H7 (cell line): ENCODE measurements at regions not wholly inside any gene's neighbourhood (a gene's known extent, or its start where the extent isn't known, plus 50 kb on each side); places are given as distances from the start of the nearest gene placed in this dataset.

Experiments
- DNase-seq: peaks from one replicate; pipeline ENCODE4 v3.0.0; 2012
- H3K27me3 ChIP-seq: 2 replicates; pipeline ENCODE4 v1.6.0; 2011; ENCODE audit warnings: mild to moderate bottlenecking, low read length; ENCODE audit not compliant: control insufficient read depth, insufficient read depth
- H3K36me3 ChIP-seq: replicated peaks from 2 replicates; pipeline ENCODE4 v1.5.1; 2011; ENCODE audit warnings: low read length; ENCODE audit not compliant: control insufficient read depth, insufficient read depth
- H3K4me3 ChIP-seq: 2 replicates; pipeline ENCODE4 v1.5.1; 2011; ENCODE audit warnings: low read depth, mild to moderate bottlenecking, control low read depth, low read length, moderate library complexity; ENCODE audit not compliant: insufficient read depth

DNA sequence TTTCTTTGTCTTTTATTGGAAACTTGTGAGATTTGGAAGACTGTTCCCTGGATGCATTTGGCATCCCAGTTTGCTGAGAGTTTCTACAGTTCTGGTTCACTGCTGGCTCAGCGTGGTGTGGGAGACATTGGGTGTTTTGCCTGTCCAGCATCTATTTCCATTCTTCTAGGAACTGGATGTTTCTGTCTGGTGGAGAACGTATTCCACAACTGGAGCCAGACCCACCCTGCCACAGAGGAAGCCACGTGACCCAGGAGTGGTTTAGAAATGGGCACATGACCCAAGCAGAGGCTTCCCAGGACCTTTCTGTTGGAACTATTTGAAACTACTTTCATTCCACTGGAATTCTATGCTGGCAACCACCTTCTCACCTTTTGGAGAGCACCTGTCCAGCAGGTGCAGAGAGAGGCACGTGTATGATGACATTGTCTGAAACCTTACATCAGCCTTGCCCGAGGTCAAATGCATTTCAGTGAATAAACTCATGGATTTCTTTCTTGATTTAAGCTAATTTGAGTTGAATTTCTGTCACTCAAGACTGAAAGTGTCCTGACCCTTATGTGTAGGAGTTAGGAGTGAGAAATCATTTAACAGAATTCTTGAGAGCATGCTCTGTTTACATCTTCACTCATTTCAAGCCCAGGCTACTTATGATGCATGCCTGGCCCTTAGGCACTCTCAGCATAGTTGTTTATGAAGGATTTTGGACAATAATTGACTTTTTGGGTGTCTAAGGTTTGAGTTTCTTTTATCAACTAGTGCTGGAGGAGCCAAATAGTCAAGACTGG is 121.8 kb downstream of the AKAP11 start:
- H3K36me3 ChIP-seq: no peaks in the 10 kb centered on the region
- DNase-seq: no peak
- no peak overlapping the region for H3K4me3 ChIP-seq
- no peaks in the 10 kb centered on the region; the same call in 1 of the 2 replicates for H3K27me3 ChIP-seq

DNA sequence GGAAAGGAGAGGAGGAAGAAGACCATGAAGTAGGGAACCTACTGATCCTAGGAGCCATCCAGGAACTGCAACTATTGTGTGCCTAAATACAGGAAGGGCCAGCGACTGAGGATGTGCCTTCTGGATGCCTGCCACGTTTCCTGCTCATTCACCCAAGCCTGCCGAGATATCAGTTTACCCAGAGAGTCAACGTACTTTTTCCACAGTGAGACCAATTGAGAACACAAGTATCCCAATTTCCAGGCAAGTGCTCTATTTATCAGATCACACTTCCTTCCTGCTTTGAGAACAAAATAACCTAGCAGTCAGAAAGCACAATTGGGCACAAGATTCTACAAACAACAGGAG is 122.4 kb downstream of the AKAP11 start:
- no peaks in the 10 kb centered on the region; the same call in 1 of the 2 replicates for H3K27me3 ChIP-seq
- H3K4me3 ChIP-seq: no peak overlapping the region
- H3K36me3 ChIP-seq: no peaks in the 10 kb centered on the region
- DNase-seq: no peak

- Histone ChIP-seq H3K27me3 (no peaks in the 10 kb centered on the region; the same call in 1 of the 2 replicates), H3K36me3 (no peaks in the 10 kb centered on the region), H3K4me3 (no peak overlapping the region)
- DNase-seq: no peak
These were observed 122.7 kb downstream of the AKAP11 start for GRCh38 chr13:42394711-42395085.

- no peaks in the 10 kb centered on the region for H3K36me3 ChIP-seq
- no peak for DNase-seq
- H3K27me3 ChIP-seq: no peaks in the 10 kb centered on the region; the same call in 1 of the 2 replicates
- no peak overlapping the region for H3K4me3 ChIP-seq
These were observed 123.3 kb downstream of the AKAP11 start for GRCh38 chr13:42395086-42395821.

GRCh38 chr13:42396501-42396900 is 124.5 kb downstream of the AKAP11 start:
- H3K36me3 ChIP-seq: no peaks in the 10 kb centered on the region
- H3K4me3 ChIP-seq: no peak overlapping the region
- H3K27me3 ChIP-seq: no peaks in the 10 kb centered on the region; the same call in 1 of the 2 replicates
- no peak for DNase-seq

DNA sequence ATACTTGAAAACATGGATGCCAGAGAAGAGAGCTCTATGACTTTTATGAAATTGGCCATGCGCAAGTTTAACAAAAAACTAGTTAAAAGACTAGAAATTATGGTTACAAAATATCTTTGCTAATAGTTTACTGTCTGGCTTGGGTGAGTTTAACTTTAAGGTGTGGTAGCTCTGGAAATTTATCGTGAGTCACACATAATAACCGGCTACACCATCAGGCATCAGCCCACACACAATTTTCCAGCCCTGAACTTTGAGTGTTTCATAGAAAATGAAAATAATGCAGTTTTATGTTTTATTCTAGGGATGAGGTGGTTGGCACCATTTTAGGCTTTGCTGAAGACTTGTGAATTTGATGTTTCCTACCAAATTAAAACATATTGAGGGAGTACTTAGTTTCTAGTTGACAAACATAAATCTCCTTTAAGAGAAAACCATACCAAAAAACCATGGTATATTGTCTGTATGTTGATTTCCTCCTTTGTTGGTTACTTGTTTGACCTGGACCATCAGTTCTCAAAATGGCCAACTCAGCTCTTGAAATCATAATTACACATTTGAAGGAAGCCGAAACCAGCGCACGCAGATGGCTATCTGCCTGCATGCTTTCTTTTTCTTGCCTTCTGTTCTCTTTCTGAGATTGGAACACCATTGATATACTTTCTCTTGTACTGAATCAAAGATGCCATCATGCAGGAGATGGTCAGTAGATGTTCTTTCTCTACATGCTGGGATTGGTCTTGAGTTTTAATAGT is 125.1 kb downstream of the AKAP11 start:
- no peak for DNase-seq
- Histone ChIP-seq H3K36me3 (no peaks in the 10 kb centered on the region), H3K4me3 (no peak overlapping the region), H3K27me3 (no peaks in the 10 kb centered on the region; the same call in 1 of the 2 replicates)

DNA sequence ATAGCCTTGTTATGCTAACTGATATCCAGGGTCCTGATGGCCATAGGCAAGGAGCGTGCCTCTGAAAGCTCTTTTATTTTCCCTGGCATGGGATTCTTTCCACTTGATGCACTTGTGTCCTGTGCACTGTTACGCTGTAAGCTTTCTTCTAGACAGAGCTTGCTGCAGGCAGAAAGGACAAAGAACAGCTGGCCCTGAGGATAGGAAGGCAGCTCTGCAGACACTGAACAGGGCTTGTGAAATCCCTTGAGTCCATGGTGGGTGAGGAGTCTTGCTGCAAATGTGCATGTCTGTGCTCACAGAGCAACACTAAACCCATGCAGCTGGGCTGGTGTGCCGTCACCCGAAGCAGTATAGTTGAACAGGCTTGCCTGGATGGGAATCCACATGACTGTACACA is 126.6 kb downstream of the AKAP11 start:
- Histone ChIP-seq H3K36me3 (no peaks in the 10 kb centered on the region), H3K4me3 (no peak overlapping the region), H3K27me3 (no peaks in the 10 kb centered on the region; the same call in 1 of the 2 replicates)
- peak; percentile 8 for DNase-seq

GRCh38 chr13:42400188-42400833 is 128.4 kb downstream of the AKAP11 start:
- H3K27me3 ChIP-seq: no peaks in the 10 kb centered on the region; the same call in 1 of the 2 replicates
- H3K4me3 ChIP-seq: no peak overlapping the region
- DNase-seq: no peak
- no peaks in the 10 kb centered on the region for H3K36me3 ChIP-seq

GRCh38 chr13:42401376-42401775 is 129.4 kb downstream of the AKAP11 start:
- Histone ChIP-seq H3K27me3 (no peaks in the 10 kb centered on the region), H3K4me3 (no peak overlapping the region), H3K36me3 (no peaks in the 10 kb centered on the region)
- no peak for DNase-seq

- no peak for DNase-seq
- Histone ChIP-seq H3K27me3 (no peaks in the 10 kb centered on the region), H3K36me3 (no peaks in the 10 kb centered on the region), H3K4me3 (no peak overlapping the region)
These were observed 133.9 kb downstream of the AKAP11 start for GRCh38 chr13:42405665-42406390.

GRCh38 chr13:42409075-42409474 is 137.1 kb downstream of the AKAP11 start:
- H3K27me3 ChIP-seq: no peaks in the 10 kb centered on the region
- no peaks in the 10 kb centered on the region for H3K36me3 ChIP-seq
- peak; percentile 10 for DNase-seq
- no peak overlapping the region for H3K4me3 ChIP-seq

- no peaks in the 10 kb centered on the region for H3K27me3 ChIP-seq
- no peak overlapping the region for H3K4me3 ChIP-seq
- no peak for DNase-seq
- H3K36me3 ChIP-seq: no peaks in the 10 kb centered on the region
These were observed 137.6 kb downstream of the AKAP11 start for GRCh38 chr13:42409551-42409950.

DNA sequence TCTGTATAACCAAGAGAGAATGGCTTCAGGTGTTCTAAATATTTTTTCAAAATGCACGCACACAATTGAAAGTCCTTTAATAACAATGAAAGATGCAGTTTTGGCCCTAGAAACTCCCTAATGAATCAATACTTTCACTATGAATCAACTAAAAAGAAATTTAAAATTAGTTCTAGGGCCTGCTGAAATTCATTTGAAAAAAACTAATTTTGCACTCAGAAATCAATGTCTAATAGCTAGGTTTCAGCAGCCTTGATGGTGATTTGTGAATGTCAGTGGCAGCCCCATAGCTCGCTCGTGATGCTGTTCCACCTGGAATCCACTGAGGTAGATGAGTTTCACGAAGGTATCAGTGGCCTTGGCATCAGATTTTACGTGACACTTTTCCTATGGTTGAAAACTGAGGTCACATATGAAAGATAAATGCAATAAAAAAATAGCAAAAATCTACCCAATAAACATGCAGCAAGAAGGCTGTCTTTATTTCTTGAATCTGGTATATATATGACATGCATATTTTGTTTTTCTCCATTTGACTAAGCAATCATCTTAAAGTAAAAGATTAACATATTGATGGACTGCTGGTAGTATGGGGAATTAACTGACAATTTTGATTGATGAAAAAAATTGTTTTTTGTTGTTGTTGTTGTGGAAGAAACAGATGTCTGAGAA is 141.0 kb downstream of the AKAP11 start:
- no peaks in the 10 kb centered on the region for H3K27me3 ChIP-seq
- H3K4me3 ChIP-seq: no peak overlapping the region
- H3K36me3 ChIP-seq: no peaks in the 10 kb centered on the region
- no peak for DNase-seq
